D721Med (cell line): ENCODE measurements at regions not wholly inside any gene's neighbourhood (a gene's known extent, or its start where the extent isn't known, plus 50 kb on each side); places are given as distances from the start of the nearest gene placed in this dataset.

Source experiments
- DNase-seq: peaks from one replicate; pipeline ENCODE4 v3.0.0; 2011; ENCODE audit warnings: low spot score; ENCODE audit not compliant: insufficient read length
- FAIRE-seq: peaks from 2 replicates; lab custom pipeline; 2011; peaks lifted over from hg19 to GRCh38; lab: Jason Lieb, UNC
- TF ChIP-seq, protein P1 (sequence below): IDR thresholded peaks from 2 replicates; pipeline ENCODE4 v1.5.1; 2012; ENCODE audit warnings: mild to moderate bottlenecking, control low read depth; ENCODE audit not compliant: insufficient read depth; ENCODE audit errors: missing control alignments

GRCh38 chr3:145197051-145197820 is 963.7 kb downstream of the PLOD2 start:
- TF ChIP-seq, protein P1, sequence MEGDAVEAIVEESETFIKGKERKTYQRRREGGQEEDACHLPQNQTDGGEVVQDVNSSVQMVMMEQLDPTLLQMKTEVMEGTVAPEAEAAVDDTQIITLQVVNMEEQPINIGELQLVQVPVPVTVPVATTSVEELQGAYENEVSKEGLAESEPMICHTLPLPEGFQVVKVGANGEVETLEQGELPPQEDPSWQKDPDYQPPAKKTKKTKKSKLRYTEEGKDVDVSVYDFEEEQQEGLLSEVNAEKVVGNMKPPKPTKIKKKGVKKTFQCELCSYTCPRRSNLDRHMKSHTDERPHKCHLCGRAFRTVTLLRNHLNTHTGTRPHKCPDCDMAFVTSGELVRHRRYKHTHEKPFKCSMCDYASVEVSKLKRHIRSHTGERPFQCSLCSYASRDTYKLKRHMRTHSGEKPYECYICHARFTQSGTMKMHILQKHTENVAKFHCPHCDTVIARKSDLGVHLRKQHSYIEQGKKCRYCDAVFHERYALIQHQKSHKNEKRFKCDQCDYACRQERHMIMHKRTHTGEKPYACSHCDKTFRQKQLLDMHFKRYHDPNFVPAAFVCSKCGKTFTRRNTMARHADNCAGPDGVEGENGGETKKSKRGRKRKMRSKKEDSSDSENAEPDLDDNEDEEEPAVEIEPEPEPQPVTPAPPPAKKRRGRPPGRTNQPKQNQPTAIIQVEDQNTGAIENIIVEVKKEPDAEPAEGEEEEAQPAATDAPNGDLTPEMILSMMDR: no peak
- no peak for FAIRE-seq
- DNase-seq: no peak

GRCh38 chr3:145197821-145198220 is 963.2 kb downstream of the PLOD2 start:
- FAIRE-seq: no peak

DNA sequence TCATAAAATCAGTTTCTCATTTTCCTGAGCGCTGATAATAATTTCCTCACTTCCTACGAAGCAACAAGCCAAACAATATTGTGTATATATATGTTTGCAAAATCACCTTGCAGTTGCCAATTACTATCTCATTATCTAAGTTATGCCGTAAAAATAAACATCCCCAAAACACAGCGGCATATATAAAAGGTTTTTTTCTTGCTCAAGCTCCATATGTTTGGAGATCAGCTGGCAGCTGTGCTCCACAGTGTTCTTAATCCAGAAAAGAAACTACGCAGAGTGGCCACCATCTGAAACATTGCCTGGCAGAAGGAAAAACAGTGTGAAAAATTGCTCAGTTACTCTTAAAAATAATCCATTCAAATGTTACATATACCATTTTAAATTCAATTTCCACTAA is 951.4 kb downstream of the PLOD2 start:
- TF ChIP-seq, protein P1: no peak
- FAIRE-seq (peak; percentile 60), DNase-seq (no peak)

More at GRCh38 chr3:145197821-145198220, 963.2 kb downstream of the PLOD2 start:
- TF ChIP-seq, protein P1: no peak
- no peak for DNase-seq

- peak; percentile 97 for FAIRE-seq
- TF ChIP-seq, protein P1: no peak
- no peak for DNase-seq
Observed at GRCh38 chr3:145219355-145220235, 941.4 kb downstream of the PLOD2 start.

DNA sequence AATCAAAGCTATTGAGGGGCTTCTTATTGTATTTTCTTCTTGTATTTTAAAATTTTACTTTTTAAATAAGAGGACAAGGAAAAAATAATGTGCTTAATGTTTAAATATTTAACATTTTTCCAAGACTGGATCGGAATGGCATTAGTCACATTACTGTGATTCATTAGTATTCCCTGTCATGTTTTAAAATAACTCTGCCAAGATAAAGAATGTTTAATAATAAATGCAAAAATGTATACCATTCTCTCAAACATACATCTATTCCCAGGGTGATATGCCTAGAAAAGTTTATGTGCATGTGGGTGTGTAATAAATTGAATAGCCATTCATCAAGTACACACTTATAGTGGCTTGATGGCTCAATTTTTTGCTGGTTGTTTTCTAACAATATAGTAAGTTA is 936.1 kb downstream of the PLOD2 start:
- TF ChIP-seq, protein P1: no peak
- FAIRE-seq: no peak
- no peak for DNase-seq

- DNase-seq (no peak), FAIRE-seq (no peak)
- TF ChIP-seq, protein P1: no peak
Observed at GRCh38 chr3:145243875-145244274, 917.1 kb downstream of the PLOD2 start.
